A549 (cell line): ENCODE measurements at regions not wholly inside any gene's neighbourhood (a gene's known extent, or its start where the extent isn't known, plus 50 kb on each side); places are given as distances from the start of the nearest gene placed in this dataset.
A peak's percentile ranks its signal among the peaks of the same experiment; 100 is the strongest.

Experiments used
- ATAC-seq, 2 experiments: fragments of 200-7000 bp in 1 of 2; fragments of >200 bp in 1 of 2; cut with Nextera tagmentation in 1 of 2; cut with Tn5 transposase in 1 of 2; 3 replicates each; pipeline versions ENCODE4 v1.8.0 to v1.9.1; 2018 to 2020; ENCODE audit warnings: mild to moderate bottlenecking in 1 of 2, moderate library complexity in 1 of 2
- CTCF ChIA-PET: fragments of 300-600 bp; sonication (Branson Sonifier 250); formaldehyde crosslinking; extraction: SDS; loops from one replicate; lab custom pipeline; 2021; ENCODE audit warnings: antibody characterized with exemption, inconsistent platforms; lab: Yijun Ruan, JAX
- POLR2A ChIA-PET: fragments of 350-600 bp; formaldehyde crosslinking; extraction: SDS; loops from one replicate; lab custom pipeline; 2021; ENCODE audit warnings: antibody characterized with exemption, inconsistent platforms; lab: Yijun Ruan, JAX
- DNase-seq, 2 experiments: peaks; one replicate each; pipeline versions ENCODE4 v3.0.0 to v3.0.0-alpha.2; 2011 to 2016; ENCODE audit warnings: low read depth in 1 of 2, low spot score in 1 of 2
- FAIRE-seq: peaks from 2 replicates; lab custom pipeline; 2011; peaks lifted over from hg19 to GRCh38; lab: Jason Lieb, UNC
- H3K27ac ChIP-seq, 2 experiments: fragments of >200 bp; sonication (Bioruptor Twin); formaldehyde crosslinking; 3 replicates each; pipeline ENCODE4 v1.5.1; 2016 to 2017
- H3K4me1 ChIP-seq: fragments of >200 bp; sonication (Bioruptor Twin); formaldehyde crosslinking; 3 replicates; pipeline ENCODE4 v1.6.1; 2016
- H3K4me2 ChIP-seq: fragments of >200 bp; sonication (Bioruptor Twin); formaldehyde crosslinking; 3 replicates; pipeline ENCODE4 v1.6.1; 2016
- H3K4me3 ChIP-seq: fragments of >200 bp; sonication (Bioruptor Twin); formaldehyde crosslinking; 3 replicates; pipeline ENCODE4 v1.5.1; 2016
- H3K9me3 ChIP-seq: fragments of >200 bp; sonication (Bioruptor Twin); formaldehyde crosslinking; 3 replicates; pipeline ENCODE4 v1.6.1; 2016
- ATOH8 ChIP-seq: fragments of 250-450 bp; sonication (Bioruptor Pico); IDR thresholded peaks from 2 replicates; pipeline ENCODE4 v1.5.0; 2020; ENCODE audit warnings: low read depth, mild to moderate bottlenecking, moderate library complexity
- BCL3 ChIP-seq: fragments of >200 bp; sonication (Bioruptor Twin); formaldehyde crosslinking; IDR thresholded peaks from 3 replicates; pipeline ENCODE4 v1.6.1; 2016
- CEBPB ChIP-seq, 2 experiments: fragments of >200 bp in 1 of 2; sonication (Bioruptor Twin) in 1 of 2; formaldehyde crosslinking in 1 of 2; IDR thresholded peaks; 2 replicates each; pipeline ENCODE4 v1.6.1; 2012 to 2016
- CHD4 ChIP-seq: fragments of 200-600 bp; sonication (generic); IDR thresholded peaks from 2 replicates; pipeline ENCODE4 v1.6.1; 2016; ENCODE audit warnings: antibody characterized with exemption, mild to moderate bottlenecking, borderline replicate concordance
- EP300 ChIP-seq, 2 experiments: fragments of >200 bp; sonication (Bioruptor Twin); formaldehyde crosslinking; IDR thresholded peaks; 2 replicates in 1 of 2; 3 replicates in 1 of 2; pipeline ENCODE4 v1.6.1; 2016 to 2017
- ESRRA ChIP-seq: fragments of 150-350 bp; IDR thresholded peaks from 2 replicates; pipeline ENCODE4 v1.6.1; 2014; ENCODE audit warnings: mild to moderate bottlenecking, low read length, borderline replicate concordance
- HDAC2 ChIP-seq: fragments of 200-600 bp; sonication (generic); IDR thresholded peaks from 2 replicates; pipeline ENCODE4 v1.6.1; 2016
- HEYL ChIP-seq: fragments of 250-450 bp; sonication (Bioruptor Pico); IDR thresholded peaks from 2 replicates; pipeline ENCODE4 v1.8.0; 2021; ENCODE audit warnings: mild to moderate bottlenecking, moderate library complexity
- HOXB13 ChIP-seq: fragments of 250-450 bp; sonication (Bioruptor Pico); IDR thresholded peaks from 2 replicates; pipeline ENCODE4 v1.5.0; 2020; ENCODE audit warnings: low read depth, mild to moderate bottlenecking, moderate library complexity
- JUN ChIP-seq, 2 experiments: fragments of >200 bp; sonication (Bioruptor Twin); formaldehyde crosslinking; IDR thresholded peaks; 2 replicates in 1 of 2; 3 replicates in 1 of 2; pipeline ENCODE4 v1.6.1; 2016 to 2017
- MAFK ChIP-seq: fragments of 450-650 bp; IDR thresholded peaks from 2 replicates; pipeline ENCODE4 v1.6.1; 2014; ENCODE audit not compliant: partially characterized antibody
- MYC ChIP-seq: IDR thresholded peaks from 2 replicates; pipeline ENCODE4 v1.6.1; 2012; ENCODE audit warnings: mild to moderate bottlenecking, inconsistent platforms, low read length, improper control_type of control experiment, borderline replicate concordance
- NPAS2 ChIP-seq: fragments of 250-450 bp; sonication (Bioruptor Pico); IDR thresholded peaks from 2 replicates; pipeline ENCODE4 v1.8.0; 2022; ENCODE audit warnings: mild to moderate bottlenecking, moderate library complexity, borderline replicate concordance
- NR3C1 ChIP-seq: fragments of >200 bp; sonication (Bioruptor Twin); formaldehyde crosslinking; IDR thresholded peaks from 3 replicates; pipeline ENCODE4 v1.6.1; 2017
- POLR2AphosphoS2 ChIP-seq: conservative IDR thresholded peaks from 2 replicates; pipeline ENCODE4 v1.6.1; 2012; ENCODE audit warnings: low read length, improper control_type of control experiment, inconsistent platforms
- RAD21 ChIP-seq, 2 experiments: fragments of >200 bp in 1 of 2; sonication (Bioruptor Twin) in 1 of 2; formaldehyde crosslinking in 1 of 2; IDR thresholded peaks in 1 of 2; conservative IDR thresholded peaks in 1 of 2; 2 replicates in 1 of 2; 3 replicates in 1 of 2; pipeline ENCODE4 v1.6.1; 2012 to 2018; ENCODE audit warnings: inconsistent platforms in 1 of 2
- RARB ChIP-seq: fragments of 250-450 bp; sonication (Bioruptor Pico); IDR thresholded peaks from 2 replicates; pipeline ENCODE4 v1.8.0; 2021; ENCODE audit warnings: mild to moderate bottlenecking, moderate library complexity
- RCOR1 ChIP-seq: fragments of 150-350 bp; IDR thresholded peaks from 2 replicates; pipeline ENCODE4 v1.6.1; 2014; ENCODE audit warnings: antibody characterized with exemption, low read length, low read depth
- SMC3 ChIP-seq: fragments of >200 bp; sonication (Bioruptor Twin); formaldehyde crosslinking; IDR thresholded peaks from 3 replicates; pipeline ENCODE4 v1.6.1; 2018; ENCODE audit warnings: inconsistent platforms
- ZFP36 ChIP-seq: fragments of 450-650 bp; IDR thresholded peaks from 2 replicates; pipeline ENCODE4 v1.6.1; 2014; ENCODE audit warnings: borderline replicate concordance; ENCODE audit not compliant: partially characterized antibody
- WGBS: methylation state at CpG from one replicate; pipeline ENCODE4 v1.1.6; 2017; ENCODE audit errors: missing lambda C conversion rate; 5-methylcytosine and 5-hydroxymethylcytosine counted together
- TF ChIP-seq, protein P1 (sequence below): IDR thresholded peaks from 2 replicates; pipeline ENCODE4 v1.6.1; 2012

DNA sequence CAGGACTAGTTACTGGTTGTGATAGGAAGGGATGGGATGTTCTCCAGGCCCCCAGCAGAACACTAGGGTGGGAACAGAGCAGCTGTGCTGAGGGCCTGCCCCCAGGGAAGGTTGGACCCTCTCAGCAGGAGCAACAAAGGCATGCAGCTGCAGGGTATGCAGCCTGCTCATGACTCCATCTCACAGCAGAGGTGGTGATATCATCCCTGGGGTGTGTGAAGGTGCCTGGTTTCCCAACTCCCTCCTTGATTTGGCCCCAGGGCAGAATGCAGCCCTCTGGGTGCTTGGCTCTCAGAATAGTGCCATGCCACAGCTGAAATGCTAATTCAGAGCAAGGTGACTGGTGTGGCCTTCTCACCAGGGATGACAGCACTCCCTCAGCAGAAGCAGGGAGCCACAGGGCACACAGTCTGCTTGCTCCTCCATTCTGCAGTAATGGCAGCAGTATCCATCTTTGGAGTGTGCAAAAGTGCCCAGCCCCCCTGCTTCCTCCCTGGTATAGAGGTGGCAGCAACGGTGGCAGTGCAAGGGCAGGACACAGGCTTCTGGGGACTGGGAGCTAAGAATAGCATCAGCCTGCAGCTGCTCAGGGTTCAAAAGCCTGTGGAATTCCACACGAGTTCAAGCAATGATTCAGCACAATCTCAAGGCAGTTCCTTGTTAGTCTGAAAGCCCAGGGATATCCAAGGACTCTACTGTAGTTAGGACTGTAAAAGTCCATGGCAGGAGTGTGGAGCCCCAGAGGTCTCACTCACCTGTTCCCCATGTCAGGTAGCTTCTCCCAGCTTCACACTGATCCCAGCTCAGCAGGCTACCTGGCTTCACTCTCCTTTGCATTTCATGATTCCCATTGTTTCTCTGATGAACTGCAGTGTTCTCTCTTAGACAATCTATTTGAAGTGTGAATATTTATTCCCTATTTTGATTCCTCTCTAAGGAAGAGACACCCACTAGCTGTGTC, 298.1 kb upstream of the FOXG1 start:
- DNase-seq = peak in 1 of 2 experiments; percentile 31
- peaks cover 10% of the 10 kb centered on the region; the same call in 2 of the 3 replicates for H3K9me3 ChIP-seq
- H3K27ac ChIP-seq = peak overlapping the region; percentile 57 to 75; a peak in 5 of 6 replicates
- CTCF ChIA-PET = interaction anchor here (0.8 kb wide), 1 partner anchor 14 kb away, joined by 3 read pairs; no protein-coding TSS in a partner anchor
- 20% methylated on average over 1 of the region's 2 CpGs for WGBS
- TF ChIP-seq MAFK = peak; percentile 40
- TF ChIP-seq CEBPB (IDR thresholded peaks at IDR 0.05) = no peak
- TF ChIP-seq HOXB13 (CRISPR knock-in tag) = no peak
- peaks cover 14% of the 10 kb centered on the region for H3K4me1 ChIP-seq
- peak overlapping the region; percentile 42 for H3K4me2 ChIP-seq
- FAIRE-seq = no peak
- POLR2A ChIA-PET = no interaction called here
- peak; percentile 30 to 35; a peak in 5 of 6 replicates for ATAC-seq
- no peak overlapping the region for H3K4me3 ChIP-seq

DNA sequence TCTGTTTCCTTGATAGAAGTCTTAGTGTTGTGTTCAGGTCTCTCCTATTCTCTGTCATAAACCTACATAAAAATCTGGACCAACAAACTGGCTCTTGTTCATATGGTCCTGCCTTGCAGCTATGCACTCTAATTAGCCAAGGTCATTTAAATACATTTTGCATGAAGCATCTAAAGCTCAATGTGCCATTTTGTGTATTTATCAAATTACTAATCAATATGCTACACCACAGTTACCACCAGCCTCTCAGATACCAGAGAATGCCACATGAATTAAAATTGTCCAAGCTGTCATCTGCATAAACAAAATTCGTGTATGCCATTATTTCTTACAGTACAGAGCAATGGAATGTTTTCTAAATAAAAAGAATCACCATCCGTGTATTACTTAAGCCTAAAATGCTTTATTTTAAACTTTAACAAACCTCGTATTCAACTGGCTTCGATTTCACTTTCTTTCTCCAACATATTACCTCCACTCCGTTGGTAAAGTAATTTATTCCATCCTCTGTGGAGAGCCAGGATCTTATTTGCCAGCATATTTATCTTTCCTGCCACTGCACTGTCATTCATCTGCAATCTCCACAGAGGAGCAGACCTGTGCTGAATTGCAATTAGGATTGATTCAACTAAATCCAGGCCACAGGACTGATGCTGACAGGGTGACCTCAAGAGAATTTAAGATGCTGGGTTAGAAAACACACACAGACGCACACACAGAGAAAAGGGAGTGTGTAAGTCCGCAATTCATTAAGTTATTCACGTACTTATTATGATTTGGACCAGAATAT, 284.1 kb upstream of the FOXG1 start:
- H3K4me3 ChIP-seq = no peak overlapping the region
- no peak for ATAC-seq
- H3K4me2 ChIP-seq = no peak overlapping the region
- no peak for DNase-seq
- H3K4me1 ChIP-seq = no peaks in the 10 kb centered on the region
- no peak for FAIRE-seq
- WGBS = 64% methylated on average over 8 of the region's 8 CpGs
- TF ChIP-seq MYC (no peak), CHD4 (no peak), POLR2AphosphoS2 (no peak), JUN (IDR thresholded peaks at IDR 0.05) (no peak), EP300 (IDR thresholded peaks at IDR 0.05) (no peak), RCOR1 (no peak), HEYL (CRISPR knock-in tag) (no peak), RARB (CRISPR knock-in tag) (no peak), ZFP36 (no peak), RAD21 (conservative IDR thresholded peaks at IDR 0.05 in 1 of 2, IDR thresholded peaks at IDR 0.05 in 1 of 2) (no peak), BCL3 (no peak), ESRRA (no peak), HDAC2 (no peak), NR3C1 (no peak), SMC3 (no peak), NPAS2 (CRISPR knock-in tag) (no peak), ATOH8 (CRISPR knock-in tag) (no peak)
- TF ChIP-seq, protein P1, sequence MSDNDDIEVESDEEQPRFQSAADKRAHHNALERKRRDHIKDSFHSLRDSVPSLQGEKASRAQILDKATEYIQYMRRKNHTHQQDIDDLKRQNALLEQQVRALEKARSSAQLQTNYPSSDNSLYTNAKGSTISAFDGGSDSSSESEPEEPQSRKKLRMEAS = no peak
- ChIA-PET POLR2A (no interaction called here), CTCF (interaction anchor here (1.3 kb wide), 1 partner anchor 14 kb away, joined by 3 read pairs; no protein-coding TSS in a partner anchor)
- H3K9me3 ChIP-seq = no peaks in the 10 kb centered on the region
- no peak overlapping the region for H3K27ac ChIP-seq
